GM23338 (cell line): ENCODE measurements at regions not wholly inside any gene's neighbourhood (a gene's known extent, or its start where the extent isn't known, plus 50 kb on each side); places are given as distances from the start of the nearest gene placed in this dataset.

Experiments
- ATAC-seq: fragments of 200-7000 bp; cut with Tn5 transposase; 3 replicates; pipeline ENCODE4 v1.9.1; 2020
- DNase-seq: peaks from one replicate; pipeline ENCODE4 v3.0.0-alpha.2; 2015; ENCODE audit warnings: low spot score
- H2AFZ ChIP-seq: fragments of 200-600 bp; sonication (generic); 2 replicates; pipeline ENCODE4 v1.8.0; 2016; ENCODE audit warnings: antibody characterized with exemption, mild to moderate bottlenecking, moderate library complexity
- H3F3A ChIP-seq: fragments of 200-600 bp; sonication (generic); replicated peaks from 2 replicates; pipeline ENCODE4 v1.8.0; 2017; ENCODE audit warnings: antibody characterized with exemption, mixed run types, low read depth
- H3K27ac ChIP-seq: fragments of 200-600 bp; sonication (generic); 2 replicates; pipeline ENCODE4 v1.6.1; 2016; ENCODE audit warnings: low read depth
- H3K27me3 ChIP-seq: fragments of 200-600 bp; sonication (generic); 2 replicates; pipeline ENCODE4 v1.8.0; 2016; ENCODE audit warnings: mild to moderate bottlenecking, mixed run types, moderate library complexity; ENCODE audit not compliant: insufficient read depth
- H3K36me3 ChIP-seq: fragments of 200-600 bp; sonication (generic); 2 replicates; pipeline ENCODE4 v1.8.0; 2016; ENCODE audit warnings: mild to moderate bottlenecking; ENCODE audit not compliant: insufficient read depth
- H3K4me1 ChIP-seq: fragments of 200-600 bp; sonication (generic); 2 replicates; pipeline ENCODE4 v1.8.0; 2016; ENCODE audit warnings: mild to moderate bottlenecking, moderate library complexity; ENCODE audit not compliant: insufficient read depth
- H3K4me2 ChIP-seq: fragments of 200-600 bp; sonication (generic); 2 replicates; pipeline ENCODE4 v1.7.1; 2017; ENCODE audit warnings: mixed run types
- H3K4me3 ChIP-seq: fragments of 200-600 bp; sonication (generic); 2 replicates; pipeline ENCODE4 v1.6.1; 2016; ENCODE audit warnings: mixed run types
- H3K79me2 ChIP-seq: fragments of 200-600 bp; sonication (generic); replicated peaks from 2 replicates; pipeline ENCODE4 v1.8.0; 2017; ENCODE audit warnings: mild to moderate bottlenecking; ENCODE audit not compliant: insufficient read depth
- H3K9me2 ChIP-seq: fragments of 200-600 bp; sonication (generic); 2 replicates; pipeline ENCODE4 v1.8.0; 2017; ENCODE audit not compliant: insufficient read depth
- H4K20me1 ChIP-seq: fragments of 200-600 bp; sonication (generic); replicated peaks from 2 replicates; pipeline ENCODE4 v1.8.0; 2017; ENCODE audit warnings: mild to moderate bottlenecking; ENCODE audit not compliant: insufficient read depth
- H3K27ac Mint-ChIP-seq: 2 replicates; pipeline ENCODE4 v1.8.0; 2020; ENCODE audit warnings: inconsistent platforms, mild to moderate bottlenecking, moderate library complexity, mixed read lengths
- H3K27me3 Mint-ChIP-seq: 3 replicates; pipeline ENCODE4 v1.8.0; 2022; ENCODE audit warnings: low read depth, mild to moderate bottlenecking, moderate library complexity, mixed read lengths, inconsistent platforms; ENCODE audit not compliant: insufficient read depth, poor library complexity
- H3K36me3 Mint-ChIP-seq: 3 replicates; pipeline ENCODE4 v1.8.0; 2021; ENCODE audit warnings: low read depth, mild to moderate bottlenecking, inconsistent platforms, moderate library complexity, mixed read lengths
- H3K4me1 Mint-ChIP-seq: 3 replicates; pipeline ENCODE4 v1.8.0; 2020; ENCODE audit warnings: mild to moderate bottlenecking, inconsistent platforms, mixed read lengths
- H3K4me3 Mint-ChIP-seq: 3 replicates; pipeline ENCODE4 v1.8.0; 2021; ENCODE audit warnings: moderate library complexity, mild to moderate bottlenecking, inconsistent platforms, mixed read lengths
- H3K9me3 Mint-ChIP-seq: 3 replicates; pipeline ENCODE4 v1.8.0; 2020; ENCODE audit warnings: moderate library complexity, mild to moderate bottlenecking, inconsistent platforms, mixed read lengths
- CREB1 ChIP-seq: fragments of 250-450 bp; sonication (Bioruptor Pico); IDR thresholded peaks from 2 replicates; pipeline ENCODE4 v1.5.0; 2020; ENCODE audit warnings: low read depth, mild to moderate bottlenecking, moderate library complexity
- CTCF ChIP-seq, 2 experiments: fragments of 200-600 bp in 1 of 2; sonication (generic) in 1 of 2; conservative IDR thresholded peaks; 2 replicates each; pipeline versions ENCODE4 v1.5.1 to v1.6.1; 2016 to 2017; ENCODE audit warnings: antibody characterized with exemption in 2 of 2, low read depth in 2 of 2, mild to moderate bottlenecking in 2 of 2, moderate library complexity in 1 of 2
- EZH2phosphoT487 ChIP-seq: fragments of 200-600 bp; sonication (generic); IDR thresholded peaks from one replicate; pipeline ENCODE4 v1.8.1; 2018; ENCODE audit warnings: antibody characterized with exemption; ENCODE audit not compliant: unreplicated experiment
- JUNB ChIP-seq: IDR thresholded peaks from one replicate; pipeline ENCODE4 v1.6.1; 2016; ENCODE audit warnings: antibody characterized with exemption; ENCODE audit not compliant: unreplicated experiment
- NANOG ChIP-seq: IDR thresholded peaks from 2 replicates; pipeline ENCODE4 v1.6.1; 2016; ENCODE audit warnings: antibody characterized with exemption, borderline replicate concordance
- STAT1 ChIP-seq: IDR thresholded peaks from one replicate; pipeline ENCODE4 v1.6.1; 2016; ENCODE audit warnings: antibody characterized with exemption; ENCODE audit not compliant: unreplicated experiment
- ZNF114 ChIP-seq: fragments of 250-450 bp; sonication (Bioruptor Pico); IDR thresholded peaks from 2 replicates; pipeline ENCODE4 v1.5.0; 2020; ENCODE audit warnings: mild to moderate bottlenecking, moderate library complexity
- ZNF331 ChIP-seq: fragments of 250-450 bp; sonication (Bioruptor Pico); IDR thresholded peaks from 2 replicates; pipeline ENCODE4 v1.5.0; 2020; ENCODE audit warnings: low read depth, mild to moderate bottlenecking, moderate library complexity
- ZNF462 ChIP-seq: fragments of 250-450 bp; sonication (Bioruptor Pico); IDR thresholded peaks from 2 replicates; pipeline ENCODE4 v1.5.0; 2020; ENCODE audit warnings: mild to moderate bottlenecking, moderate library complexity
- TF ChIP-seq, protein P1 (sequence below): IDR thresholded peaks from one replicate; pipeline ENCODE4 v1.6.1; 2018; ENCODE audit warnings: antibody characterized with exemption; ENCODE audit not compliant: unreplicated experiment
- TF ChIP-seq, protein P2 (sequence below): IDR thresholded peaks from 2 replicates; pipeline ENCODE4 v1.6.1; 2016; ENCODE audit warnings: antibody characterized with exemption

- no peak for TF ChIP-seq JUNB
Observed at GRCh38 chrX:147741776-147742175, 169.9 kb upstream of the FMR1 start (continued).

- Mint-ChIP-seq H3K4me1 (peaks cover 13% of the 10 kb centered on the region; the same call in 2 of the 3 replicates), H3K27ac (no peak overlapping the region), H3K27me3 (peaks cover 4% of the 10 kb centered on the region), H3K9me3 (no peaks in the 10 kb centered on the region), H3K36me3 (no peaks in the 10 kb centered on the region), H3K4me3 (no peak overlapping the region)
- Histone ChIP-seq H3K79me2 (no peaks in the 10 kb centered on the region), H3K27ac (no peak overlapping the region), H4K20me1 (no peaks in the 10 kb centered on the region), H3K27me3 (no peaks in the 10 kb centered on the region), H3F3A (no peaks in the 10 kb centered on the region), H3K36me3 (no peaks in the 10 kb centered on the region), H3K4me1 (no peaks in the 10 kb centered on the region), H3K4me2 (no peak overlapping the region), H3K9me2 (no peaks in the 10 kb centered on the region), H3K4me3 (no peak overlapping the region), H2AFZ (no peak overlapping the region)
- TF ChIP-seq, protein P1, sequence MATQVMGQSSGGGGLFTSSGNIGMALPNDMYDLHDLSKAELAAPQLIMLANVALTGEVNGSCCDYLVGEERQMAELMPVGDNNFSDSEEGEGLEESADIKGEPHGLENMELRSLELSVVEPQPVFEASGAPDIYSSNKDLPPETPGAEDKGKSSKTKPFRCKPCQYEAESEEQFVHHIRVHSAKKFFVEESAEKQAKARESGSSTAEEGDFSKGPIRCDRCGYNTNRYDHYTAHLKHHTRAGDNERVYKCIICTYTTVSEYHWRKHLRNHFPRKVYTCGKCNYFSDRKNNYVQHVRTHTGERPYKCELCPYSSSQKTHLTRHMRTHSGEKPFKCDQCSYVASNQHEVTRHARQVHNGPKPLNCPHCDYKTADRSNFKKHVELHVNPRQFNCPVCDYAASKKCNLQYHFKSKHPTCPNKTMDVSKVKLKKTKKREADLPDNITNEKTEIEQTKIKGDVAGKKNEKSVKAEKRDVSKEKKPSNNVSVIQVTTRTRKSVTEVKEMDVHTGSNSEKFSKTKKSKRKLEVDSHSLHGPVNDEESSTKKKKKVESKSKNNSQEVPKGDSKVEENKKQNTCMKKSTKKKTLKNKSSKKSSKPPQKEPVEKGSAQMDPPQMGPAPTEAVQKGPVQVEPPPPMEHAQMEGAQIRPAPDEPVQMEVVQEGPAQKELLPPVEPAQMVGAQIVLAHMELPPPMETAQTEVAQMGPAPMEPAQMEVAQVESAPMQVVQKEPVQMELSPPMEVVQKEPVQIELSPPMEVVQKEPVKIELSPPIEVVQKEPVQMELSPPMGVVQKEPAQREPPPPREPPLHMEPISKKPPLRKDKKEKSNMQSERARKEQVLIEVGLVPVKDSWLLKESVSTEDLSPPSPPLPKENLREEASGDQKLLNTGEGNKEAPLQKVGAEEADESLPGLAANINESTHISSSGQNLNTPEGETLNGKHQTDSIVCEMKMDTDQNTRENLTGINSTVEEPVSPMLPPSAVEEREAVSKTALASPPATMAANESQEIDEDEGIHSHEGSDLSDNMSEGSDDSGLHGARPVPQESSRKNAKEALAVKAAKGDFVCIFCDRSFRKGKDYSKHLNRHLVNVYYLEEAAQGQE = no peak
- TF ChIP-seq CREB1 (CRISPR knock-in tag) (no peak), ZNF462 (CRISPR knock-in tag) (no peak), ZNF114 (no peak), STAT1 (no peak), EZH2phosphoT487 (no peak), ZNF331 (no peak), CTCF (conservative IDR thresholded peaks at IDR 0.05; ENCODE audit: low read depth in 2 of 2) (no peak), JUNB (no peak), NANOG (no peak)
- TF ChIP-seq, protein P2, sequence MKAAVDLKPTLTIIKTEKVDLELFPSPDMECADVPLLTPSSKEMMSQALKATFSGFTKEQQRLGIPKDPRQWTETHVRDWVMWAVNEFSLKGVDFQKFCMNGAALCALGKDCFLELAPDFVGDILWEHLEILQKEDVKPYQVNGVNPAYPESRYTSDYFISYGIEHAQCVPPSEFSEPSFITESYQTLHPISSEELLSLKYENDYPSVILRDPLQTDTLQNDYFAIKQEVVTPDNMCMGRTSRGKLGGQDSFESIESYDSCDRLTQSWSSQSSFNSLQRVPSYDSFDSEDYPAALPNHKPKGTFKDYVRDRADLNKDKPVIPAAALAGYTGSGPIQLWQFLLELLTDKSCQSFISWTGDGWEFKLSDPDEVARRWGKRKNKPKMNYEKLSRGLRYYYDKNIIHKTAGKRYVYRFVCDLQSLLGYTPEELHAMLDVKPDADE = no peak
- DNase-seq (no peak), ATAC-seq (no peak)
Observed at GRCh38 chrX:147749308-147749707, 162.4 kb upstream of the FMR1 start.
